GM18511 (cell line): ENCODE measurements at regions not wholly inside any gene's neighbourhood (a gene's known extent, or its start where the extent isn't known, plus 50 kb on each side); places are given as distances from the start of the nearest gene placed in this dataset.
"Not testable (repeated sequence)": the region's sequence is repeated elsewhere in the genome, so short reads cannot be mapped to it uniquely, and the experiment has no call there.

Experiments
- ATAC-seq: cut with Tn5 transposase; IDR thresholded peaks from one replicate; pipeline ENCODE4 v1.9.1; 2021; ENCODE audit warnings: mild to moderate bottlenecking, moderate library complexity; ENCODE audit not compliant: unreplicated experiment

- no peak for ATAC-seq
Observed at GRCh38 chr4:55028196-55028595, 97.2 kb downstream of the KDR start.

GRCh38 chr4:55027596-55027995 is 97.8 kb downstream of the KDR start:
- ATAC-seq, result no peak

- not testable (repeated sequence) for ATAC-seq
Observed at GRCh38 chr4:55025456-55025855, 99.9 kb downstream of the KDR start.

- ATAC-seq, result no peak
Observed at GRCh38 chr4:55023030-55023429, 102.4 kb downstream of the KDR start.

- ATAC-seq, result no peak
Observed at GRCh38 chr4:55021214-55021613, 104.2 kb downstream of the KDR start.

GRCh38 chr4:55020131-55020530 is 105.3 kb downstream of the KDR start:
- no peak for ATAC-seq

GRCh38 chr4:55018978-55019377 is 106.4 kb downstream of the KDR start:
- ATAC-seq, result no peak

GRCh38 chr4:55018521-55018920 is 106.9 kb downstream of the KDR start:
- no peak for ATAC-seq

- ATAC-seq, result no peak
Observed at GRCh38 chr4:55017406-55017805, 108.0 kb downstream of the KDR start.

GRCh38 chr4:55016131-55016530 is 109.3 kb downstream of the KDR start:
- no peak for ATAC-seq

GRCh38 chr4:55014876-55015275 is 110.5 kb downstream of the KDR start:
- ATAC-seq, result no peak

GRCh38 chr4:55013431-55013955 is 111.9 kb downstream of the KDR start:
- no peak for ATAC-seq

GRCh38 chr4:55012363-55013230 is 112.8 kb downstream of the KDR start:
- no peak for ATAC-seq

GRCh38 chr4:55011761-55012160 is 113.6 kb downstream of the KDR start:
- ATAC-seq, result no peak

- no peak for ATAC-seq
Observed at GRCh38 chr4:55010550-55010949, 114.8 kb downstream of the KDR start.

GRCh38 chr4:55008166-55009056 is 117.0 kb downstream of the KDR start:
- no peak for ATAC-seq

GRCh38 chr4:55005910-55006309 is 119.5 kb downstream of the KDR start:
- ATAC-seq, result no peak

- no peak for ATAC-seq
Observed at GRCh38 chr4:55004831-55005230, 120.6 kb downstream of the KDR start.

- no peak for ATAC-seq
Observed at GRCh38 chr4:55002431-55002830, 123.0 kb downstream of the KDR start.

GRCh38 chr4:55001538-55001937 is 123.9 kb downstream of the KDR start:
- no peak for ATAC-seq

- ATAC-seq, result no peak
Observed at GRCh38 chr4:54999003-54999402, 126.4 kb downstream of the KDR start.
